HG03045 (cell line): ENCODE measurements at regions not wholly inside any gene's neighbourhood (a gene's known extent, or its start where the extent isn't known, plus 50 kb on each side); places are given as distances from the start of the nearest gene placed in this dataset.

ENCODE experiments used
- ATAC-seq: cut with Tn5 transposase; IDR thresholded peaks from one replicate; pipeline ENCODE4 v1.9.1; 2021; ENCODE audit warnings: mild to moderate bottlenecking, moderate library complexity; ENCODE audit not compliant: unreplicated experiment

DNA sequence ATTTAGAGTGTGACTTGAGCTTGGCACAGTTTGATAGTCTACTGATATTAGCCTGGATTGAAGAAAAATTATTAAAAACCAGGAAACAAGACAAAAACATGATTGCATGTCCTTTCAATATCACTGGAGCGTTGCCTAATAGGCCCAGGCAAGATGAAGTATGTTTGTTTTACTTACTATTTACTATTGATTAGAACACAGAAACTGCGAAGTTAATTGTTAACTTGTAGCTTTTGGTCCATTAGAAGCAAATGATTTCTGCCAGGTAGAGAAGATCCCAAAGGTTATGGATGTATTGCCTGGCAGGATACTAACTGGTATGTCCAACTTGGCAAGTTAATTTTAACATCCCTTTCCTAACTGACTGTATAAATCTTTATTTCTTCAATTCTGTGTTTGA is 268.9 kb downstream of the ETNK1 start:
- no peak for ATAC-seq

DNA sequence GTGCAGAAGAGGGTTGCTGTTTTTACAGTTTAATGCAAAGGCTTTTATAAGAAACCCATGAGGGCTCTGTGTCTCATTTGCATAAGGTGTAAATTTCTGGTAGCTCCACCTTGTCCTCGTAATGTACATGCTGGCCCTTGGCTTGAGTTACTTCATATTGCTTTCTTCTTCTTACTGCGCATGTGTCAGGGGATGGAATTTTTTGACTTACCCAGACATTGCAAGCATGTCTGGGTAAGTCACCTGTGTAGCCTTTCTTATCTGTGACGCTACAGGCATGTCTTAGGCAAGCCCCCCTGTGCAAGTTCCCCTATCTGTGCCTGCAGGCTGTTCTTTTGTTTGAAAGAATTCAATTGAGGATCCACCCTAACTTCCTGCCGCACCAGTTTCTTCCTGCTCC is 274.2 kb downstream of the ETNK1 start:
- ATAC-seq, result no peak

DNA sequence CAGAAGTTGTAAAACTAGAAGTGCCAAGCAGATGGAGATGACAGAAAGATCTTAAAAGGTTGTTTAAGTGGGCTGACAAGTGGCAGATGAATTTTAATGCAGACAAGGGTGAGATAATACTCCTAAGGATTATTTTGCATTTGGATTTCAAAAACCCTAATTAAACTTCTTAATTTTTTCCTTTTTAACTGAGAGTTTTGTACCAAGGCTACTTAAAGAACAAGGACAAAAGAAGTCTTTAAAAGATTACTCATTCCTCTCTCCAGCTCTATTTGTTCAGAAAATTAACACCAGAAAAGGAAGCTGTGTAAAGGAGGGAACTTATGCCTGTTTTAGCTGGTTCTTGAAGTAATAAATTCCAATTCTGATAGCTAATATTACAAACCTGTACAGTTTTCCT is 275.4 kb downstream of the ETNK1 start:
- ATAC-seq, result no peak

DNA sequence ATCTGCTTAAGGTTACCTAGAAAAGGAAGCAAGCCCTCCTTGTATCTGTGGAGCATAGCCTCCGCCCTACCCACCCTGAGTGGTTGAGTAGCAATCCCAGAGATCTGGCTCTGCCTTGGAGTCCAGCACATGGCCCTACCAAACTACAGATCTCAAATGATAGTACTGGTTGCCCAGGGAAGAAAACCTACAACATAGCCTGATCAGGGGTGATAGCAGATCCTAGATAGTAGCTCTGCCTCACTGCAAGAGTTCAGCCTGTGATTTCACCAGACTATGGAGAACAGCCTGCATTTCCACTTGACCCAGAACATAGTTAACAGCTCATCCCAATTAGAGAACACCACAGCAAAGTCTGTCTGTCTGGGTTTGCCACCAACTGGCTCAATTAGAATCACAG is 279.5 kb downstream of the ETNK1 start:
- ATAC-seq, result no peak

DNA sequence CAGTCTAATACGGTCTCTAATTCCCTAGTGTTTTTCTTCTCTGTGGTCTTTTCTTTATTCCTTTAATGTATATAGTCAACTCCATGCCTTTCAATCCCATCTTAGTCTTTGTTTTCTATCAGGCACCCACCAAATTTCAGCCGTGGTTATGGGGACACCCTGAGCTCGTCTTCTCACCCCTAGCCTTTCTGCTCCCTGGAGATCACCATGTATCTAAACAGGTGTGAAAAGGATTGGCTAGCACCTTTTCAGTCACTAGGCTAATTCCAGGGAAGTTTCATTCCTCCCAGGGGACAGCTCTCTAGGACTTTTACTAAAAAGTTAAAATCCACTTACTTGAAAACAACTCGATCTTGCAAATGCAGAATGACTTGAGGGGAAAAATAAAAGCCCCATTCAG is 291.3 kb downstream of the ETNK1 start:
- ATAC-seq, result no peak

DNA sequence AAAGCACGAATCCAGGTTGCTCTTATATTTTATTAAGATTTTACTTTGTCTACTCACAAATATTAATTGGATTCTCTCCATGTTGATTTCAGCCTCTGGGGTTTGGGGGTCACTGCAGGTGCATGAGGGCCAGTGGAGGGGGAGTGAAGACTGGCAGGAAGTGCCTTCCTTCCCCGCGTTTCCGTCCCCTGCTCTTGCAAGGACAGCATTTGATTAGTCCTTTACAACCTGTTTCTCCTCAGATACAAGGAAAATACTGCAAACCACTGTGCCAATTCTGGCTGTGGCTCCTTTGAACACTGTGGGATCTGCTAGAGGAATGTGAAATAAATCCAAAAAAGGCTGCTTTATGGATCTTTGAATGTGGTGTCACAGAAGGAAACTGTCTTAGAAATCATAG is 291.8 kb downstream of the ETNK1 start:
- no peak for ATAC-seq

DNA sequence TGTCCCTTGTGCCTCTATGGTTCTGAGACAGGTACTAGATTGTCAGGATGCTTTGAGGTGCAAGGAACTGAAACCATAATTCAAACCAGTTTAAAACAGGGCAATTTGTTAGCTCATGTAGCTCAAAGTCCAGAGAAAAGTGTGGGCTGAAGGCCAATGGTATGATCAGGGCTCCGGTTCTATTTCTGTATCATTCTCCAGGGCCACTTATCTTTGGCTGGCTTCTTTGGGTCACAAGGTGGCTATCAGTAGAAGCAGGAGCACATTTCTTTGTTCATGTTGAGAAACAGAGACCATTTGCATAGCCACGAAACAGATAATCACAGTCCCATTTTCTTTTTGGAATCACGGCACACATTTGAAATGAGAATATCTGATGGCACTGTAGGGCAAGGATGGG is 294.9 kb downstream of the ETNK1 start:
- ATAC-seq, result no peak

DNA sequence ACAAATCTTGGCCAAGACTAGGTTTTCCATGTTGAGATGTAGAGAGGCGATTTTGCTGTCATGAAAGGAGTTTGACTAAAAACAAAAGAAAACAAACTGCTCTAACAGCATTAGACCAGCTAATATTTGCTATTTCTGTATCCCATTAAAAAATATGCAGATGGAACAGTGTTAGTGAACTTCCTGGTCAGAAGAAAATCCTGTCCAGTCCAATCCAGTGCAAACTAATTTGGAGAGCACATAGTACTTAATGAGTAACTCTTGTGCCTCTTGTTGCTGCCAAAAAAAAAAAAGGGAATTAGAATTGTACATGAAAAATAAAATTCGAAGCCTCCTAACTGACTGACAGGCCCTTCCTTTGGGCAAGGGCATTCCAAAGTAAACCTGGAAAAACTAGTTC is 298.8 kb downstream of the ETNK1 start:
- no peak for ATAC-seq

DNA sequence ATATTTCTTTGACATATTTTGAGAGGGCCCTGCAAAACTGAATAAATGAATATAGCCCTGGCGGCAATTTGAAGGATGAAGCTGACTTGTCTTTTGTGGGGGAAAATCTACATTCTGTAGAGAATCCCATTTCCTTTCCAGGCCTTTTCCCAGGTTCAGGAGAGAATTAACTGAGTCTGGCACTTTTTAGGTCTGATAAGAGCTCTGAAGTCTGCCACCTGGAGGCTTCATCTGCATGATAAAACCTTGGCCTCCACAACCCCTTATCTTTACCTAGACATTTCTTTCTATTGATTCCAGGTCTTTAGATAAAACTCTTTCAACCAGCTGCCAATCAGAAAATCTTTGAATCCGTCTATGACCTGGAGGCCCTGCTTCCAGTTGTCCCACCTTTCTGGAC is 299.4 kb downstream of the ETNK1 start:
- no peak for ATAC-seq

DNA sequence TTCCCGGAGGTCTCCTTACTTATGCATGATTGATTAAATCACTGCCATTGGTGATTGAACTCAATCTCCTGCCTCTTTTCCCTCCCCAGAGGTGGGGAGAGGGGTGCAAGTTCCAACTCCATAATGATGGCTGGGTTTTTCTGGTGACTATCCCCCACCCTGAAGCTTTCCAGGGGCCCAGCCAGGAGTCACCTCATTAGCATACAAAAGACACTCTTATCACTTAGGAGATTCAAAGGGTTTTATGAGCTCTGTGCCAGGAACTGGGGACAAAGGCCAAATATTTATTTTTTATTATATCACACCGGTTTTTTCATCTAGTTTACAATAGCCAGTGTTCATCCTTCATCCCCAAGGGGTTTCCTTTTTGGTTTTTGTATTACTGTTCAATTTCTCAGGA is 300.7 kb downstream of the ETNK1 start:
- ATAC-seq, result no peak

DNA sequence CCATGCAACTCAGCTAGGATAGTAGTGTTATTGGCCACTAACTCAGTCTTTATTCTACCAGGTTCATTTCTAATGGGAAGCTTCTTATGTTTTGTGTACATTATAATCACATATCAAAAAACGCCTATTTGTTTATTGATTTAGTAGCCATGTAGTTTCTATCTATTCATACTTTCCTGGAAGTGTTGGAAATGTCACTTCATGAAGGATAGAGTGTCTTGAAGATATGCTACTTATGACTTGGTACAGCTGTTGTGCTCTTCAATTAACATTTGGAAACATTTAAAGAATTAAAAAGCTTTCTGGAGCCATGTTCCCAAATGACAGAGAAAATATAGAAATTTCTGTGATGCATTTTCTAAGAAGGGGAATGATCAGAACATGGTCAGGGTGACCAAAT is 307.5 kb downstream of the ETNK1 start:
- no peak for ATAC-seq

DNA sequence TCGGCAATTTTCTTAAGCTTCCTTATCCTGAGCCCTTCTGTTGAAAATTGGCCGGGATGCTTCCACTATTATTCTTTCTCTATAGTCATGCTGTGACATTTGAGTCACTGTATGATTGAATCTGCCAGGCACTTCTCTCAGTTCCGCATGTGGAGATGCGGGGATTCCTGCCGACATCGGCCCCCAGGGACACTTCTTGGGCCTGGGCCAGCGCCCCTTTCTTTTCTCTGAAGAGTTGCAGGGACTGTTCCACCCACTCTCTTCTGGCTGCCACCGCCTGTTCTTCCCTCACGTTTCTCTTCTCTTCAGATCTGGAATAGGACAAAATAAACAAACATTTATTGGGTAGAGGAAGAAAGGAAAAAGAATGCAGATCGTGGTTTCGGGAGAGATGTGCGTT is 310.1 kb downstream of the ETNK1 start:
- no peak for ATAC-seq

DNA sequence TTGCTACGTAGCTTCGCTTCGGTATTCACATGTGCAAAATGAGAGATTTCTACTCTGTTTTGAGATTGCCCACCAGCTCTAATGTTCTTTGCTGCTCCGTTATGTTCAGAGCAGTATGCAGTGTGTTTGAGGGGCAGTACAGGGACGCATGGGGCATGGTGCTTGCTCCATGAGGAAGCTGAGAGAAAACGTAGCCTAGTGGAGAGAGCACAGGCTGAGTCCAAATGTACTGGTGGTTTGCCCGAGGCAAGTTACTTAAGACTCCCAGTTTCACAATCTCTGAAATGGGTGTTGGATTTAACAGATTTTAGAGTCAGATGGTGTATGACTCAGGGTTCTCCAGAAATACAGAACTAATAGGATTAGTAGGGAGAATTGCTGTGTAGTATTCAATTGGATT is 310.5 kb downstream of the ETNK1 start:
- ATAC-seq, result no peak

DNA sequence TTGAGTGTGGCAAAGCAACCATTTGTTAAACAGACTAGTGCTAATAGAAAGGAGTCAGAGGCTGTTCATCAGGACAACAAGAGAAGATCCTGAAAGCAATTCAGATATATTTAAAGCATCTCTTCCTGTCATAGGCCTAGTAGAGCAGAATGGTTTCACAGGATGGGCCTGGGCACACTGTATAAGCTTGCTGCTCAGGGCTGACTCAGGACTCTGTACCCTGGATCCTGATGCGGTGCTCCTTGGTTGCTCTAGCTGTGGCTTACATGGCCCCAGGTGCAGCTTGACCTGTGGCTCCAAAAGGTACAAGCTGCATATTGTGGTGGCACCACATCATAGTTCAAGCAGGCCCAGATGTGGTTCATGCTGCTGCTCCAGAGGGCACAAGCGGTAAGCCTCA is 313.4 kb downstream of the ETNK1 start:
- ATAC-seq, result no peak

DNA sequence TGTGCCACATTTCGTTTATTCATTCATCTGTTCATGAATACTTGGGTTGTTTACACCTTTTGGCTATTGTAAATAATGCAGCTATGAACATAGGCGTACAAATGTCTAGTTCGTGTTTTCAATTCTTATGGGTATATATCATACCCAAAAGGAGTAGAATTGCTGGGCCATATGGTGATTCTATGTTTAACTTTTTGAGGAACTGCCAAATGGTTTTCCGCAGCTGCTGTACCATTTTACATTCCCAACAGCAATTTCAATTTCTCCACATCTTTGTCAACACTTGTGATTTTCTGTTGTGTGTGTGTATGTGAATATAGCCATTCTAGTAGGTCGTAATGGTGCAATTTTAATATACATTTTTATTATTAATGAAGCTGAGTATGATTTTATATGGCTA is 326.2 kb downstream of the ETNK1 start:
- ATAC-seq, result no peak

DNA sequence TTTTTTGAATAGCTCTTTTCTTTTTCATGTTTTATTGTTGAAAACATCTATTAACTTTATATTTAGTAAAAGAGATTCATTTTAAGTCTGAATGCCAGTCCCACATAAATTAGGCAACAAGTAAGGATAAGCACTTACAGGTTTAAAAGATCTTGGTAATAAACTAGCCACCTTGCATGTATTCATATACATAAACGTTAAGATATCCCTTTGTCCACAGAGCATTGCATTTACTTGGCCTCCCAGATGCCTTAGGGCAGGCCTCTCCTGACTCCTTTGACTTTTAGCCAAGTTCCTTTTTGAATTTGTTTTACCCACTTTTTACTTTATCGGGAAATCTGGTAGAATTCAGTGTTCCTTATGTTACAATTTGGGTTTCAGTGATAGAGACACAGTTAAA is 331.7 kb downstream of the ETNK1 start:
- no peak for ATAC-seq

DNA sequence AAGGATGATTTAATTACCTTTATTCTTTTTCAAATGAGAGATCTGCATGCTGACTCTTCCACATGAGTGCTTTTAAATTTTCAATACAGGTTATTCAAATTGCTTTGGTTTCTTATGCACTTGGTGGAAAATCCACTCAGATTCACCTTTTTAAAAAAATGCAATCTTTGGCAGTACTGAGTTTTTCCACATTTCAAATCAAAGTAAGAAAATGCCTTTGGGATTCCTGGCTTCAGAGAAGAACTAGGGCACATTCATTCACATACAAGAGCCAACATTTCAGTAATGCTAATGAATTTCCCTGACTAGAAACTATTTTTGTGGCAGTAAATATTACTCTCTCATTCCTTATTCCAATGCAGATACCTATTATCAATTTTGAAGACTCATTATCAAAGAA is 342.2 kb downstream of the ETNK1 start:
- ATAC-seq, result no peak

DNA sequence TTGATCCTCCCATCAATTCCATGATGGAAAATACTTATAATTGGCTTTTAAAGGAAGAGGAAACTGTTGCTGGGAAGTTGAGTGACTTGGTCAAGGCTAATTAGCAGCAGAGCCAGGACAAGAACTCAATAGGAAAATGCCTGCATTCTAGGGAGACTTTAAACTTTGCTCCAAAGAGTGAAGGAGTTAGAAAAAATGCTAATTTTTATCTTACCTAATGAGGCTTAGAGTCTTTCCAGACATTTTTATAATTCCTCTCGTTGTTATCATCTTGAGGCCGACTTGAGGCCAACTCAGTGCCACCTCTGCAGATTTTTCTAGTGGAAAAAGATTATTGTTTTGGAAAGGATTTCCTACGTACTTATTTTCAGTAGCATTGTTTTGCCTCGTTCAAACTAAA is 344.6 kb downstream of the ETNK1 start:
- no peak for ATAC-seq

DNA sequence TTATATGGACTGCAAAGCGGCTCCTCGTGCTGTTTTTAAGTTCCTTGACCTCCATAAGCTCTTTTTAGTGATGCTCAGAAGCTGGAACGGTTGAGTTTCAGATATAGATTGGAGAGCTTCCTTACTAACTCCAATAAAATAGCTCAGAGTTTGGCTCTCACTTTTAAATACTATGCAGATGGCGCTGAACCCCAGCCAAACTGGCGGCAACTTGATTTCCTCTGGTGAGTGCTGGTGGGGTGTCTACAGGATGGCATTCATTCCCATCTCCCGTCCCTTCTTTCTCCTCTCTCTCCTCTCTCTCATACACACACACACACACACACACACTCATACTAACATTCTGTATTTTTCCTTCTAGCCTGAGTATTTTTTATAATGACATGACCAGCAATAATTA is 346.3 kb downstream of the ETNK1 start:
- ATAC-seq, result no peak

DNA sequence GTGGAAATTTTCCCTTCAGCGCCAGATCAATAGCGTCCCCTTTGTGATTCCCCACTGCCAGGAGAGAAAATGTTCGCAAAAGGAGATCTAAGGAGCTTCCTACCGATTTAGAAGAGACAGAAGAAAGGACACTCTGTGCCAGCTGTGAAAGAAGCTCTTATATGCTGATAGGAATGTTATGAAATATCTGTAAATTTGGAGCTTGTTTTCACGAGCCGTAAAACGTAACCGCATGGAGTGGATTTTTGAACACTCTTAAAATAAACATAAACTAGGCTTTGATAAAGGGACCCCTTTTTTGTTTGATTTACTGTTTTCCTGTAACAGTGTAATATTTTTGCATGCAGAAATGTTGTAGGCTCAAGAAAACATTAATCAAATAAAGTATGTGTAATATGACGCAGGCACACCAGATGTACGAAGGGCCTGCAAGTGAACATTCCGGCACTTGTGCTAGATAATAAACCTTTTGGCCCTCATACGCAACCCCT is 346.8 kb downstream of the ETNK1 start:
- ATAC-seq, result no peak

DNA sequence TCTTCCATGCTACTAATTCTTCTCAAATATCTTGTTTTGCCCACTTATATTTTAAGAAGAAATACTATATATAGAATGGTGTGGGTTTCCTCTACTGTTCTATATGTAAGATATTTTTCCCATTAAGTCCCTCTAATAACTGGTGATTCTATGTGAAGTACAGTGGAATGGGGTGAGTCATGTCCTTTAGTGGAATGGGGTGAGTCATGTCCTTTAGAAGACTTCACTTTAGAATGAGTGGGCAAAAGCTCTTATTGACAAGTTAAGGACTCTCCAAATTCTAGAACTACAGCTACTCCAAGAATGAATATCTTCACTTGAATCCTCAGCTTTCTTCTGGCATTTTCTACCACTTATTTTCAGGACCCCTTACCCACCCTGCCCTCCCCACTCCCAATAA is 349.9 kb downstream of the ETNK1 start:
- no peak for ATAC-seq

DNA sequence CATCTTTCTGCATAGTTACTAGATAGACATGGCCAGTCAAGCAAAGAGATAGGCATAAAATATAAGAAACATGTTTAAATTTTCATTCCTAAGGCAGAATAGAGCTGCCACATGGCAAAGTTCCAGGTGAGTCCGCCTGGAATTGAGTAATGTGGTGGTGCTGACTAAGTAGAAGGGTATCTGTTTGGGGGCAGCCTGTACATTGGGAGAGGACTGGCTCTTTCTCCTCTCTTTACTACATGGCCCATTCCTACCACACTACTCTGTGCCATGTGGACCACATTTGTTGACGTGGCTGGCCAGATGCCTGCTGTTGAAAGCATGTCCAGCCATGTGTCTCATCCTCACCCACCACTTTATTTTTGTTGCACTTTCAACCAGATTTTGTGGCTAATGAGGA is 354.0 kb downstream of the ETNK1 start:
- ATAC-seq, result no peak

DNA sequence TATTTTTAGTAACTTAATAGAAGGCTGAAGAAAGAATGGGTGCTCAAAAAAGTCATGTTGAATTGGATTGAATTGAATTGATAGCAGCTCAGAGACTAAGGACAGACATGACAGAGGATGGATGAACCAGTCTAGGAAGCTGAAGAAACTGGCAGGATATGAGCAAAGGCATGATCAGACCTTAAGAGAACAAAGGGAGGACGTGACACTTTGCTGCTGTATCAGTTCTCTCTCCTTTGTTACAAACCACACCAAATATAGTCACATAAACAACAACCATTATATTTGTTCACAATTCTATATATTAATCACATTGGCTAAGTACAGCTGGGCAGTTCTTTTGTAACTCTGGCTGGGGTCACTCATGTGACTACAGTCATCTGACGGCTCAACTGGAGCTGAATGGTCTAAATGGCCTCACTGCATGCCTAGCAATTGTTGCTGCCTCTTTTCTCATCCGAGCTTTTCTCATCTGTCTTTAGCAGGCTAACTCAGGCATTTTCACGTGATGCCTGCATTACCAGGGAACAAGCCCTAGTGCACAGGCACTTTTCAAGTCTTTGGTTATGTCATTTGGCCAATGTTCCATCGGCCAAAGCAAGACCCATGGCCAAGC is 355.0 kb downstream of the ETNK1 start:
- ATAC-seq, result no peak

DNA sequence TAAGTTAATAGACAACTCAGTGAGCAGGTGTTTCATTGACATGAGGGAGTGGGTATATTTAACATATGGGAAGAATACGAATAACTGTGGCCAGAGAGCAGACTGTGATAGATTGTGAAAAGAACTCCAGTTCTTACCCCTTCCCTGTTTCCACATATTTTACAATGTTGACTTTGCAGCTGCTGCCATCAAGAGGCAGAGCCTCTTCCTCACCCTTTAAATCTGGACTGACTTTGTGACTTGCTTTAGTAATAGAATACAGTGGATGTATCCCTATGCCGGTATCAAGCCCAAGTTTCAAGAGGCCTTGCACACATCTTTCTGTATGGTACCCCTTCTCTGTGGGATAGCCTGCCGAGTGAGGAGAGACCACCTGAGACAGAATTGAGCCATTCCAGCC is 356.7 kb downstream of the ETNK1 start:
- ATAC-seq, result no peak
